Ureter (tissue), 1 donor: ENCODE measurements at regions not wholly inside any gene's neighbourhood (a gene's known extent, or its start where the extent isn't known, plus 50 kb on each side); places are given as distances from the start of the nearest gene placed in this dataset.

Source experiments
- DNase-seq: peaks from one replicate; pipeline ENCODE4 v3.0.0-alpha.2; 2020; ENCODE audit warnings: low spot score
- donor health status: DM: yes; HTN: yes; CAD: no.

- no peak for DNase-seq
These were observed 323.2 kb upstream of the NOCT start for GRCh38 chr4:138692411-138692810.

GRCh38 chr4:138689593-138689992, 326.0 kb upstream of the NOCT start:
- no peak for DNase-seq

GRCh38 chr4:138689187-138689586, 326.4 kb upstream of the NOCT start:
- DNase-seq = no peak

GRCh38 chr4:138688408-138689085, 327.0 kb upstream of the NOCT start:
- DNase-seq = no peak

- DNase-seq = no peak
These were observed 329.3 kb upstream of the NOCT start for GRCh38 chr4:138686106-138686835.

- no peak for DNase-seq
These were observed 330.3 kb upstream of the NOCT start for GRCh38 chr4:138685316-138685715.

- DNase-seq = peak; percentile 87
These were observed 334.5 kb upstream of the NOCT start for GRCh38 chr4:138680989-138681604.

- no peak for DNase-seq
These were observed 335.3 kb upstream of the NOCT start for GRCh38 chr4:138680256-138680655.

- no peak for DNase-seq
These were observed 336.4 kb upstream of the NOCT start for GRCh38 chr4:138678985-138679746.

GRCh38 chr4:138677748-138678147, 337.8 kb upstream of the NOCT start:
- no peak for DNase-seq

- DNase-seq = no peak
These were observed 338.4 kb upstream of the NOCT start for GRCh38 chr4:138677212-138677611.

GRCh38 chr4:138675685-138676084, 339.9 kb upstream of the NOCT start:
- no peak for DNase-seq

- no peak for DNase-seq
These were observed 341.4 kb upstream of the NOCT start for GRCh38 chr4:138674209-138674608.

GRCh38 chr4:138673053-138673452, 342.5 kb upstream of the NOCT start:
- DNase-seq = no peak

- DNase-seq = no peak
These were observed 343.1 kb upstream of the NOCT start for GRCh38 chr4:138672393-138672976.

- DNase-seq = no peak
These were observed 343.9 kb upstream of the NOCT start for GRCh38 chr4:138671606-138672084.

GRCh38 chr4:138671106-138671505, 344.5 kb upstream of the NOCT start:
- no peak for DNase-seq

- no peak for DNase-seq
These were observed 344.9 kb upstream of the NOCT start for GRCh38 chr4:138670681-138671080.

GRCh38 chr4:138669479-138670315, 345.9 kb upstream of the NOCT start:
- DNase-seq = no peak

- DNase-seq = no peak
These were observed 347.3 kb upstream of the NOCT start for GRCh38 chr4:138668309-138668708.

- DNase-seq = no peak
These were observed 349.2 kb upstream of the NOCT start for GRCh38 chr4:138666366-138666765.
